NCI-H1105 treated with DMSO at 0.1 percent for 48 hours (cell line): ENCODE measurements at regions not wholly inside any gene's neighbourhood (a gene's known extent, or its start where the extent isn't known, plus 50 kb on each side); places are given as distances from the start of the nearest gene placed in this dataset.
"Not testable (repeated sequence)": the region's sequence is repeated elsewhere in the genome, so short reads cannot be mapped to it uniquely, and the experiment has no call there.

Experiments
- DNase-seq: peaks from one replicate; lab custom pipeline; 2025; lab: John Stamatoyannopoulos, UW

DNA sequence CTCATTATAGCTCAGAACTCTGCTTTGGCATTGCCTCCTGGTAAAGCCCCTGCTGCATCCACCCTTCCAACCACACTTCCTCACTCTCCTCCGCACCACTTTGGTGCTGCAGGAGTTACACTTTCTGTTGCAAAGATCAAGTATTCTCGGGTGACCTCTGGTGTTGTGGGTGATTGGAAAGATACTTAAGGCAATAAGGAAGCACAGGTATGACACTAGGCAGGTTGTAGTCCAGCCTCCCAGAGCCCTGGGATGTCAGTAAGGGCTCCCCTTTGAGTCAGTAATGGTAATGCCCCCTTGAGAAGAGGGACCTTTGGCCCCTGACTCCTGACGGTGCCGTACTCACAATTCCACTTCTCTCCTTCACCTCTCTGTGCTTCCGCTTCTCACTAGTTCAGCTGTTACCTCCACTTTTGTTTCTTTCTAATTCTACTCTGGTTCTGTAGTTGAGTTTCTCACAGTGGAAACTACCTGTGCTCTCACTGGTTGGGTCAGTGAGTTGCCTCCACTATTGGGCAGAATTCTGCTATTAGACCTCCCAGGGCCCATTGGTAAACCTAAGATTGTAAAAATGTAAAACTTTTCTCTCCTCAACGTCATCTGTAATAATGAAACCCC lies 350.0 kb downstream of the GOLGA6L6 start:
- not testable (repeated sequence) for DNase-seq

- not testable (repeated sequence) for DNase-seq
These were observed 353.0 kb downstream of the GOLGA6L6 start for GRCh38 chr15:20188611-20189010.

DNA sequence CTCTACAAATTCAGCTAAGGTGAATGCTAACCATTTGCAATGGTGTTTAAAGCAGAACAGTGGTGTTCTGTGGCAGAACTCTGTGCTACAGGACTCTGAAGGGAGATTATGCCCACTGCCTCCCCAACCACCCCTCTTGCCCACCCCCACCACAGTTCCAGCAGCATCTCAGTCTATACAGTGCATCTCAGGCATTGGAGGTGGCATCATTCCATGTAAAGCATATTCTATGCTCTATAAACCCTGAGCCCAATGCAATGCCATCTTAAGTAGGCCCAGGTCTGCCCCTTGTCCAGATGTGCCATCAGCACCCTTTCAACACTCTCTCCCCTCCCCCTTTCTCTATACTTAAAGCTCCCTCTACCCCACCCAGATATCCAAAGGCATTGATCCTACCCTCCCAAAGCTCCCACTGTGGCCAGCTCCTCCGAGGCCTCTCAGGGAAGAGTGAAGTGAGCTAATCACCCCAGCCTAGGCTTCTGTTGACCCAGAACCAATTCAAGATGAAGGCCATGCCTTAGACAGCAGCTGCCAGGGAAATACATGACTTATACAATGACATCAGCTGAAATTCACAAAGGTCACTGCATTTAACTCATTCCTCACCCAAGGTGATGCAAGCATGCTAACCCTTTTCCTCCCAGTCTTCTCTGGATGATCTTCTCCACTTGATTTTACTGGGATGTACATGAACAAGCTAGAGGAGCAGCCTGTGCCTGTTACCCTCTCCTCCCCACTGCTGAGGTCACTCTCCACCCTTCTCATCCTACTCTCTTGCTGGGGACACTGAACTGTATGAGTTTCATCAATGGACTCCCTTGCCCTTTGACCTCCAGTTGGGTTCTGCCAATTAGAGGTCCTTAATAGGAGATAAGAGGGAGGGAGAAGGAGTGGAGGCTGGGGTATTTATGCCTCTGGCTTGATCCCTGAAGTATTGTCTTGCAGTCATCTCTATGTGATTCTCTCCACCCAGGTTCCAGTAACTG lies 353.9 kb downstream of the GOLGA6L6 start:
- DNase-seq = not testable (repeated sequence)

DNA sequence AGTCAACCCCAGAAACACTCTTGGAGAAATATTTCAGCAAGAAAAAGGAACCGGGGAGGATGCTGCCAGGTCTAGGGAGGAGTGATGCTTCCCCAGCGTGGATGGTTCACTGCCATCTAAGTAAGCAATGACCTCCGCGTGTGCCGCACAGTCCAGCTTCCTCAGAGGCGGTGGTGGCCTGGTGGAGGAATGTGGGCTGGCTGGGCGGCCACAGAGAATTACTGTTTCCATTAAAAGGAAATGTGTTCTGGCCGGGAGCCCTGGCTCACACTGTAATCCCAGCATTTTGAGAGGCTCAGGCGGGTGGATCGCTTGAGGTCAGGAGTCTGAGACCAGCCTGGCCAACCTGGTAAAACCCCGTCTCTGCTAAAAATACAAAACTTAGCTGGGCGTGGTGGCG lies 356.7 kb downstream of the GOLGA6L6 start:
- DNase-seq = not testable (repeated sequence)

DNA sequence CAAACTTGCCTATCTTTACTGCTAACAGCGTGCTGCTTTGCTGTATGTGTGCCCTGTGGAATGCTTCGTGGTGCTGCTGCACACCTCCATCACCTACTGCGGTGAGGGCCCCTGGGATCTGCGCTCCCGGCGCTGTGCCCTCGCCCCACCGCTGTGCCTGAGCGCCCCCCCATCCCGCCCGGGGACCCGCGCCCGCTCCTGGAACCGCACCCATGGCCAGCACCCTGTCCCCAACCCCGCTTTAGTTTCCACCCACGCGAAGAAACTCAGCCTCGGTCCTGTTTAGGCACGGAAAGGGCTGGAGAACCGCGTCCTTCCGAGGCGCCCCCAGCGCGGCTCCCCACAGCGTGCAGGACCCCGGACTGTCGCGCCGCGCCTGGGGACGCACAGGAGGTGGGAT lies 373.4 kb downstream of the GOLGA6L6 start:
- not testable (repeated sequence) for DNase-seq

DNA sequence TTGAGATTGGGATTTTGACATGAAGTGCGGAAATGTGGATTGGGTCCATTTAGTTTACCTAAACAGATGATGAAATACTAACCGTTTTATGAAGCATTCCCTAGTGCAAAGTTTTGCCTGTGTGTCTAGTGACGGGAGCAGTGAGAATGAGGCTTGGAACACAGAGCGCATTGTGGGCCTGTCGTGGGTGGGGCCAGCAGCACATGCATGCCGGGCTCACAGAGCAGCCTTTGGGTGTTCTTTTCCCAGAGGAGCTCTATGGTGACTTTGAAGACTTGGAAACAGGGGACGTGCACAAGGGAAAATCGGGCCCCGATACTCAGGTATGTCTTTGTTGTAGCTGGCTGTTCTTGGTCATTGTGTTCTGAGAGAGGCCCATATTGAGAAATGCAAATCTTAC lies 388.1 kb downstream of the GOLGA6L6 start:
- DNase-seq = not testable (repeated sequence)

- not testable (repeated sequence) for DNase-seq
These were observed 392.9 kb downstream of the GOLGA6L6 start for GRCh38 chr15:20148679-20149078.

- DNase-seq = not testable (repeated sequence)
These were observed 393.6 kb downstream of the GOLGA6L6 start for GRCh38 chr15:20148008-20148407.

- DNase-seq = not testable (repeated sequence)
These were observed 397.1 kb downstream of the GOLGA6L6 start for GRCh38 chr15:20144333-20145036.

GRCh38 chr15:20142906-20143305 lies 398.7 kb downstream of the GOLGA6L6 start:
- DNase-seq = not testable (repeated sequence)

DNA sequence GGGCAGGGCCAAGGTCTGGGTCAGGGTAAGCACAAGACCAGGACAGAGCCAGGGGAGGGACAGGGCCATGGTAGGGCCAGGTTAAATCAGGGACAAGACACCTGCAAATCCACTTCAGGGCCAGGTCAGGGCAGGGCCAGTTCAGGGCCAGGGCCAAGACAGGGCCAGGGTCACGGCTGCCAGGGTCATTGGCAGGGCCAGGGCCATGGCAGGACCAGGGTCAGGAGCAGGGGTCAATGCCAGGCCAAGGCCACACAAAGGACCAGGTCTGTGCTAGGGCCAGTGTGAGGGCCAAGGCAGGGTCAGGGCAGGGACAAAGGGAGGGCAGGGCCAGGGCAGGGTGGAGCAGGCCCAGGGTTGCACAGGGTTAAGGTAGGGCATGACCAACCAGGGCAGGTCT lies 399.2 kb downstream of the GOLGA6L6 start:
- DNase-seq = not testable (repeated sequence)

DNA sequence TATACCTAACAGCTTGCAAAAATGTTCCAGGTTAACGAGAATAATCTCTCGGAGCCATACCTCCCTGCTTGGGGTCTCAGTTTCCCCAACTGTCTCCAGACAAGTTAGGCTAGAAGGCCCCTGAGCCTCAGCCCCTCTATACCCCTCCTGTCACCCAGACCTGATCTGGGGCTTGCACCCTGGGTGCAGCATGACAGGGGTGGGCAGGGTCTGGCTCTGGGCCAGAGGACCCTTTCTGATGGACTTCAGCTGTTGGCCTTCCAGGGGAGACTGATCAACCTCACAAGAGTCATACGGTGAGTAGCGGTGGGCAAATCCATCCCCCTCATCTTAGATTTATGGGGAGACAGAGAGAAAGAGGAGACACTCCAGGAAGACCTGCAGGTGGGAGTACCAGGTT lies 416.9 kb downstream of the GOLGA6L6 start:
- not testable (repeated sequence) for DNase-seq

GRCh38 chr15:20106026-20106425 lies 435.6 kb downstream of the GOLGA6L6 start:
- no peak for DNase-seq

DNA sequence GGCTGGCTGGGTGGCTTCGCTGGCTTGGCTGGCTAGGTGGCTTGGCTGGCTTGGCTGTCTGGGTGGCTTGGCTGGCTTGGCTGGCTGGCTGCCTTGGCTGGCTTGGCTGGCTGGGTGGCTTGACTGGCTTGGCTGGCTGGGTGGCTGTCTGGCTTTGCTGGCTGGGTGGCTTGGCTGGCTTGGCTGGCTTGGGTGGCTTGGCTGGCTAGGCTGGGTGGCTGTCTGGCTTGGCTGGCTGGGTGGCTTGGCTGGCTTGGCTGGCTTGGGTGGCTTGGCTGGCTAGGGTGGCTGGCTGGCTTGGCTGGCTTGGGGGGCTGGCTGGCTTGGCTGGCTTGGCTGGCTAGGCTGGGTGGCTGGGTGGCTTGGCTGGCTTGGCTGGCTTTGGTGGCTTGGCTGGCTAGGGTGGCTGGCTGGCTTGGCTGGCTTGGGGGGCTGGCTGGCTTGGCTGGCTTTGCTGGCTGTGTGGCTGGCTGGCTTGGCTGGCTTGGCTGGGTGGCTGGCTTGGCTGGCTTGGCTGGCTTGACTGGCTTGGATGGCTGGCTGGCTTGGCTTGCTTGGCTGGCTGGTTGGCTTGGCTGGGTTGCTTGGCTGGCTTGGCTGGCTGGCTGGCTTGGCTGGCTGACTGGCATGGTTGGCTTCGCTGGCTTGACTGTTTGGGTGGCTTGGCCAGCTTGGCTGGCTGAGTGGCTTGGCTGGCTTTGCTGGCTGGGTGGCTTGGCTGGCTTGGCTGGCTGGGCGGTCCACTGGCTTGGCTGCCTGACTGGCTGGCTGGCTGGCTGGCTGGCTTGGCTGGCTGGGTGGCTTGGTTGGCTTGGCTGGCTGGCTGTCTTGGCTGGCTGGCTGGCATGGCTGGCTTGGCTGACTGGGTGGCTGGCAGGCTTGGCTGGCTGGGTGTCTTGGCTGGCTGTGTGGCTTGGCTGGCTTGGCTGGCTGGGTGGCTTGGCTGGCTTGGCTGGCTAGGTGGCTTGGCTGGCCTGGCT lies 436.3 kb downstream of the GOLGA6L6 start:
- not testable (repeated sequence) for DNase-seq

GRCh38 chr15:20104551-20104950 lies 437.0 kb downstream of the GOLGA6L6 start:
- not testable (repeated sequence) for DNase-seq

DNA sequence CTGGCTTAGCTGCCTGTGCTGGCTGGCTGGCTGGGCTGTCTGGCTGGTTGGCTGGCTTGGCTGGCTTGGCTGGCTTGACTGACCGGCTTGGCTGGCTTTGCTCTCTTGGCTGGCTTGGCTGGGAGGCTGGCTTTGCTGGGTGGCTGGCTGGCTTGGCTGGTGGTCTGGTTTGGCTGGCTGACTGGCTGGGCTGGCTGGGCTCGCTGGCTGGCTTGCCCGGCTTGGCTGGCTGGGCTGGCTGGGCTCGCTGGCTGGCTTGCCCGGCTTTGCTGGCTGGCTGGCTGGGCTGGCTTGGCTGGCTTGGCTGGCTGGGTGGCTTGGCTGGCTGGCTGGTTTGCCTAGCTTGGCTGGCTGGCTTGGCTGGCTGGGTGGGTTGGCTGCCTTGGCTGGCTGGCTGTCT lies 438.7 kb downstream of the GOLGA6L6 start:
- not testable (repeated sequence) for DNase-seq

GRCh38 chr15:20102209-20102608 lies 439.4 kb downstream of the GOLGA6L6 start:
- not testable (repeated sequence) for DNase-seq

GRCh38 chr15:20101281-20101680 lies 440.3 kb downstream of the GOLGA6L6 start:
- DNase-seq = not testable (repeated sequence)

DNA sequence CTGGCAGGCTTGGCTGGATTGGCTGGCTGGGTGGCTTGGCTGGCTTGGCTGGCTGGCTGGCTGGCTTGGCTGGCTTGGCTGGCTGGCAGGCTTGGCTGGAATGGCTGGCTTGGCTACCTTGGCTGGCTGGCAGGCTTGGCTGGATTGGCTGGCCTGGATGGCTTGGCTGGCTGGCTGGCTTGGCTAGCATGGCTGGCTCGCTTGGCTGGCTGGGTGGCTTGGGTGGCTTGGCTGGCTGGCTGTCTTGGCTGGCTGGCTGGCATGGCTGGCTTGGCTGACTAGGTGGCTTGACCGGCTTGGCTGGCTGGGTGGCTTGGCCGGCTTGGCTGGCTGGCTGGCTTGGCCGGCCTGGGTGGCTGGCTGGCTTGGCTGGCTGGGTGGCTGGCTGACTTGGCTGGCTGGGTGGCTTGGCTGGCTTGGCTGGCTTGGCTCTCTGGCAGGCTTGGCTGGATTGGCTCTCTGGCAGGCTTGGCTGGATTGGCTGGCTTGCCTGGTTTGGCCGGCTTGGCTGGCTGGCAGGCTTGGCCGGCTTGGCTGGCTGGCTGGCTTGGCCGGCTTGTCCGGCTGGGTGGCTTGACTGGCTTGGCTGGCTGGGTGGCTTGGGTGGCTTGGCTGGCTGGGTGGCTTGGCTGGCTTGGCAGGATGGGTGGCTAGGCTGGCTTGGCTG lies 440.9 kb downstream of the GOLGA6L6 start:
- not testable (repeated sequence) for DNase-seq

GRCh38 chr15:20095699-20096303 lies 445.8 kb downstream of the GOLGA6L6 start:
- not testable (repeated sequence) for DNase-seq
